ENCODE measurements at regions not wholly inside any gene's neighbourhood (a gene's known extent, or its start where the extent isn't known, plus 50 kb on each side); places are given as distances from the start of the nearest gene placed in this dataset.

DNA sequence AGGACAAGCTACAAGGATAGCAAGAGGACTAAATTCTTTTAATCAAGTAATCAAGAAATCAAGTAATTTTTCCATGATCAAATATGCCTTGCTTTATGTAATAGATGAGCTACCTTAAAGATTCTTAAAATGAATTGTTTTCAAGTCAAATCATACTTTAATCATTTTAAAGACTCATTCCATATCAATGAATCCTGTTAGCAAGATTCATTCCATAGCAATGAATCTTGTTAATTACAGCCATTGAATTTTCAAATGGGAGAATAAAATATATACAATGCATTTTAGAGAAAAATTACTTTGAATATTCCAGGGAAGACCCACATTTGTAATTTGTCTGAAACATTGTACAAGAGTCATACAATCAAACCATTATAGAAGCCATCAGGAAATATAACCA, 145.7 kb downstream of the RFX6 start:
- peaks cover 14% of the 10 kb centered on the region for H3K9me3 Mint-ChIP-seq
- H3K27ac Mint-ChIP-seq, result no peak overlapping the region
- H3K4me3 Mint-ChIP-seq, result no peak overlapping the region
- H3K36me3 Mint-ChIP-seq, result no peaks in the 10 kb centered on the region
- TF ChIP-seq, protein P1, sequence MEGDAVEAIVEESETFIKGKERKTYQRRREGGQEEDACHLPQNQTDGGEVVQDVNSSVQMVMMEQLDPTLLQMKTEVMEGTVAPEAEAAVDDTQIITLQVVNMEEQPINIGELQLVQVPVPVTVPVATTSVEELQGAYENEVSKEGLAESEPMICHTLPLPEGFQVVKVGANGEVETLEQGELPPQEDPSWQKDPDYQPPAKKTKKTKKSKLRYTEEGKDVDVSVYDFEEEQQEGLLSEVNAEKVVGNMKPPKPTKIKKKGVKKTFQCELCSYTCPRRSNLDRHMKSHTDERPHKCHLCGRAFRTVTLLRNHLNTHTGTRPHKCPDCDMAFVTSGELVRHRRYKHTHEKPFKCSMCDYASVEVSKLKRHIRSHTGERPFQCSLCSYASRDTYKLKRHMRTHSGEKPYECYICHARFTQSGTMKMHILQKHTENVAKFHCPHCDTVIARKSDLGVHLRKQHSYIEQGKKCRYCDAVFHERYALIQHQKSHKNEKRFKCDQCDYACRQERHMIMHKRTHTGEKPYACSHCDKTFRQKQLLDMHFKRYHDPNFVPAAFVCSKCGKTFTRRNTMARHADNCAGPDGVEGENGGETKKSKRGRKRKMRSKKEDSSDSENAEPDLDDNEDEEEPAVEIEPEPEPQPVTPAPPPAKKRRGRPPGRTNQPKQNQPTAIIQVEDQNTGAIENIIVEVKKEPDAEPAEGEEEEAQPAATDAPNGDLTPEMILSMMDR (IDR thresholded peaks at IDR 0.05; ENCODE audit: unreplicated experiment), result no peak
- DNase-seq (ENCODE audit: low spot score in 2 of 2, unreplicated experiment in 2 of 2), result no peak
- H3K27me3 Mint-ChIP-seq (ENCODE audit: low read depth), result no peaks in the 10 kb centered on the region
- H3K4me1 Mint-ChIP-seq, result no peaks in the 10 kb centered on the region

DNA sequence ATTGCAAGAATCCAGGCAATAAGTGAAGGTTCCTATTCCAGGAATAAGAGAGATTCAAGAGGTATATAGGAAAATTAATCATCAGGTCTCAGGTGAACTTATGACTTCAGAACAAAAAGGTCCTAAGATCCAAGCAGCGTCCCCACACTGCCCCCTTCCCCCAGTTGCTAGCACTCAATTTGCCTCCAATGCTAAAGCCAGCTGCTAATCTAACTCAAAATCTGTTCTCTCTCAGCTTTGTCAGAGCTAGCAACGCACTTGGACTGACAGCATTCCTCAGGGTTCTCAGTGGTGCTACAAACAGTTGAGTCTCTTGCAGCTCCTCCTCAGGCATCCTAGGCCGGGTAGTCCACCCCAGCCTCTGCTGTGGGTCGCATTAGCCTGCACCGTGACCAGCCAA, 148.3 kb downstream of the RFX6 start:
- Mint-ChIP-seq H3K4me3 (no peak overlapping the region), H3K27me3 (ENCODE audit: low read depth) (no peaks in the 10 kb centered on the region), H3K27ac (no peak overlapping the region), H3K36me3 (no peaks in the 10 kb centered on the region), H3K4me1 (no peaks in the 10 kb centered on the region), H3K9me3 (no peaks in the 10 kb centered on the region)
- TF ChIP-seq, protein P1 (IDR thresholded peaks at IDR 0.05; ENCODE audit: unreplicated experiment), result no peak
- DNase-seq (ENCODE audit: low spot score in 2 of 2, unreplicated experiment in 2 of 2), result no peak

DNA sequence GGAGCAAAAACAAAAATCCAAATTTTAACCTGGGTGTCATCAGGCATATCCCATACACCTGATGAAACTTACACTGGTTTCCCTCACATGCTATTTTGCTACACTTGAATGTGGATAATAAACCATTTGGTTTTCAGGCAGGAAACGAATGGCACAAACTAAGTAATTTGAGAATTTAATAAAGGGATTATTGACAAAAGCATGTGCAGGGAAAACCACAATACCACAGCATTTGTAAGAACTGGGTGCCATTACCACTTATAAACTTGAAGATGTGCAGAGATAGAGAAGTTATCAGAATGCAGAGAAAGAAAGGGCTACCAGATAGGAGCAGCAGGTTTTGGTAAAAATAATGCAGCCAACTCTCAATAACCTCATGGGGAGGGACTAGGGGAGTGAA, 151.2 kb downstream of the RFX6 start:
- no peaks in the 10 kb centered on the region for H3K9me3 Mint-ChIP-seq
- H3K4me1 Mint-ChIP-seq, result no peaks in the 10 kb centered on the region
- no peak for DNase-seq (ENCODE audit: low spot score in 2 of 2, unreplicated experiment in 2 of 2)
- no peaks in the 10 kb centered on the region for H3K36me3 Mint-ChIP-seq
- H3K27ac Mint-ChIP-seq, result no peak overlapping the region
- TF ChIP-seq, protein P1 (IDR thresholded peaks at IDR 0.05; ENCODE audit: unreplicated experiment), result no peak
- H3K4me3 Mint-ChIP-seq, result no peak overlapping the region
- H3K27me3 Mint-ChIP-seq (ENCODE audit: low read depth), result no peaks in the 10 kb centered on the region

DNA sequence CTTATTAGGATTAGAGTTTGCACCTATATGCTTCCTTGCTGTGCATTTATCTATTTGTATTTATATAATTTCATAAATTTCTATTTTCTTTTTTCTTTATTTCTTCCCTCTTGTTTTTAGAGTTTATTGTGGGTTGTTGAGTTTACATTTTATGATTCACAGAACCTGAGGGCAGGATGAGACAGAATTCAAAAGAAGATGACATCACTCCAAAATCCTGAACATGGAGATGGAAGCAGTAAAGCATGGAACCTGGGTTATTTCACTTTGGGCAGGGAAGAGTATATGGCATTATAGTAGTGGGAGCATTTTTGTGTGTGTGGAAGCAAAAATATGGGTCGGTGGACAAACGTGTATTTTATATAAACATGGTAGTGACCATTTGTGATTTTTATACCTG, 157.5 kb downstream of the RFX6 start:
- no peak for DNase-seq (ENCODE audit: low spot score in 2 of 2, unreplicated experiment in 2 of 2)
- no peaks in the 10 kb centered on the region for H3K36me3 Mint-ChIP-seq
- TF ChIP-seq, protein P1 (IDR thresholded peaks at IDR 0.05; ENCODE audit: unreplicated experiment), result no peak
- no peaks in the 10 kb centered on the region for H3K4me1 Mint-ChIP-seq
- no peak overlapping the region for H3K27ac Mint-ChIP-seq
- H3K4me3 Mint-ChIP-seq, result no peak overlapping the region
- peaks cover 4% of the 10 kb centered on the region for H3K9me3 Mint-ChIP-seq
- H3K27me3 Mint-ChIP-seq (ENCODE audit: low read depth), result no peaks in the 10 kb centered on the region

DNA sequence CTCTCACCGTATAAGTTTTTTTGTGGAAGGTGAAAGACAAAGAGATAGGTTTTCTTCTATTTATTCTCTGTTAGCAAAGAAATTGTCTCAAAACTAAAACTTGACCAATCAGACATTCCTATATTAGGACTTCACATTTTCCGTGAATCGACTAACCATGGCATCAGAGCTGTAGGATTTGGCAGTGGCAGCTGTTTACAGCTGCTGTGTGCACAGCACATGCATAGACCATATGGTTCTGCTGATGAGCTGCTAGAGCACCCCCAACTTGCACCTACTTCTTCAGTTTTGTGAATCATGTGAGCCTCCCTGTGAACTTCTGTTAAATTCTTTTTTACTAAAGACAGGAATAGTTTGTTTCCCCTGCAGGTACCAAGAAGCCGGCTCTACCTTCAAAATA, 157.9 kb downstream of the RFX6 start:
- H3K27ac Mint-ChIP-seq, result no peak overlapping the region
- no peak for DNase-seq (ENCODE audit: low spot score in 2 of 2, unreplicated experiment in 2 of 2)
- no peaks in the 10 kb centered on the region for H3K27me3 Mint-ChIP-seq (ENCODE audit: low read depth)
- H3K4me3 Mint-ChIP-seq, result no peak overlapping the region
- no peaks in the 10 kb centered on the region for H3K4me1 Mint-ChIP-seq
- TF ChIP-seq, protein P1 (IDR thresholded peaks at IDR 0.05; ENCODE audit: unreplicated experiment), result no peak
- no peaks in the 10 kb centered on the region for H3K36me3 Mint-ChIP-seq
- H3K9me3 Mint-ChIP-seq, result peaks cover 9% of the 10 kb centered on the region

DNA sequence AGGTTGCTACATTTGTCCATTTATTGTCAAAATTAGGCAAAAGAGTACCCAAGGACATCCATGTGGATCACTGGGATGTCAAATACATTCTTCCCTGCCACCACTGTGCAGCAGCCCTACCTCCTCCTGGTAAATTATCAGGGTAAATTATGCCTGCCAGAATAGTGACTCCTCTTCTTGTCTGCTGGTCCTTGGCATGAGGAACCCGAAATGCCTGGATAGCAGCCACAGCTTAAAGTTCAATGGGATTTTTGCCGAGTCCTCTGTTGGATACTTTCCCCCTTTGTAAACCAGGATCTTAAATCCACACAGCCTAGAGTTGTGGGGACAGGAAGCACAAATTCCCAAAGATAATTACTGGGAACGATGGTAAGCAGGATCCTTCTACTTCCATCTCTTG, 173.3 kb downstream of the RFX6 start:
- no peak for DNase-seq (ENCODE audit: low spot score in 2 of 2, unreplicated experiment in 2 of 2)
- Mint-ChIP-seq H3K4me1 (no peaks in the 10 kb centered on the region), H3K36me3 (no peaks in the 10 kb centered on the region), H3K27me3 (ENCODE audit: low read depth) (no peaks in the 10 kb centered on the region), H3K4me3 (no peak overlapping the region), H3K27ac (no peak overlapping the region), H3K9me3 (peaks cover 6% of the 10 kb centered on the region)
- TF ChIP-seq, protein P1 (IDR thresholded peaks at IDR 0.05; ENCODE audit: unreplicated experiment), result no peak
